GM23248 (cell line): ENCODE measurements at regions not wholly inside any gene's neighbourhood (a gene's known extent, or its start where the extent isn't known, plus 50 kb on each side); places are given as distances from the start of the nearest gene placed in this dataset.

ENCODE experiments used
- DNase-seq: peaks from one replicate; pipeline ENCODE4 v3.0.0-alpha.2; 2015
- H2AFZ ChIP-seq: fragments of 200-600 bp; sonication (generic); 2 replicates; pipeline ENCODE4 v1.6.1; 2016; ENCODE audit warnings: antibody characterized with exemption
- H3F3A ChIP-seq: fragments of 200-600 bp; sonication (generic); 2 replicates; pipeline ENCODE4 v1.6.1; 2016; ENCODE audit warnings: mild to moderate bottlenecking, antibody characterized with exemption, mixed run types; ENCODE audit not compliant: insufficient read depth
- H3K27ac ChIP-seq: fragments of 200-600 bp; sonication (generic); 2 replicates; pipeline ENCODE4 v1.5.1; 2016; ENCODE audit warnings: mild to moderate bottlenecking
- H3K27me3 ChIP-seq: fragments of 200-600 bp; sonication (generic); replicated peaks from 2 replicates; pipeline ENCODE4 v1.6.1; 2016; ENCODE audit warnings: mild to moderate bottlenecking; ENCODE audit not compliant: insufficient read depth
- H3K36me3 ChIP-seq: fragments of 200-600 bp; sonication (generic); 2 replicates; pipeline ENCODE4 v1.6.1; 2016; ENCODE audit warnings: low read depth, mild to moderate bottlenecking
- H3K4me1 ChIP-seq: fragments of 200-600 bp; sonication (generic); 2 replicates; pipeline ENCODE4 v1.6.1; 2016; ENCODE audit warnings: mild to moderate bottlenecking; ENCODE audit not compliant: insufficient read depth
- H3K4me2 ChIP-seq: fragments of 200-600 bp; sonication (generic); one replicate; pipeline ENCODE4 v1.6.1; 2016; ENCODE audit warnings: mild to moderate bottlenecking; ENCODE audit not compliant: unreplicated experiment
- H3K4me3 ChIP-seq: fragments of 200-600 bp; sonication (generic); 2 replicates; pipeline ENCODE4 v1.5.1; 2016; ENCODE audit warnings: mild to moderate bottlenecking
- H3K79me2 ChIP-seq: fragments of 200-600 bp; sonication (generic); 2 replicates; pipeline ENCODE4 v1.6.1; 2016; ENCODE audit warnings: mild to moderate bottlenecking; ENCODE audit not compliant: insufficient read depth
- H3K9ac ChIP-seq: fragments of 200-600 bp; sonication (generic); 2 replicates; pipeline ENCODE4 v1.6.1; 2016; ENCODE audit warnings: mild to moderate bottlenecking
- H3K9me2 ChIP-seq: fragments of 200-600 bp; sonication (generic); 2 replicates; pipeline ENCODE4 v1.6.1; 2016; ENCODE audit warnings: mixed run types, mild to moderate bottlenecking, moderate library complexity; ENCODE audit not compliant: insufficient read depth
- H3K9me3 ChIP-seq: fragments of 200-600 bp; sonication (generic); one replicate; pipeline ENCODE4 v1.6.1; 2017; ENCODE audit warnings: low read depth
- H4K20me1 ChIP-seq: fragments of 200-600 bp; sonication (generic); 2 replicates; pipeline ENCODE4 v1.6.0; 2016; ENCODE audit not compliant: insufficient read depth
- EZH2 ChIP-seq: fragments of 200-600 bp; sonication (generic); IDR thresholded peaks from 2 replicates; pipeline ENCODE4 v1.6.1; 2018; ENCODE audit warnings: antibody characterized with exemption, mild to moderate bottlenecking; ENCODE audit not compliant: insufficient read depth, poor library complexity, severe bottlenecking
- EZH2phosphoT487 ChIP-seq: fragments of 200-600 bp; sonication (generic); IDR thresholded peaks from 2 replicates; pipeline ENCODE4 v1.6.1; 2018; ENCODE audit warnings: antibody characterized with exemption, moderate library complexity, mild to moderate bottlenecking, low read depth; ENCODE audit not compliant: insufficient read depth
- WGBS, 2 experiments: methylation state at CpG; one replicate each; pipeline ENCODE4 v1.1.6; 2015 to 2017; ENCODE audit warnings: low lambda C conversion rate in 2 of 2, low coverage in 1 of 2; ENCODE audit errors: missing lambda C conversion rate in 2 of 2; 5-methylcytosine and 5-hydroxymethylcytosine counted together
- in situ Hi-C: fragments of 300-500 bp; cut with MboI; formaldehyde crosslinking; loops from 2 replicates; pipeline ENCODE4 v1.15.0; 2020

DNA sequence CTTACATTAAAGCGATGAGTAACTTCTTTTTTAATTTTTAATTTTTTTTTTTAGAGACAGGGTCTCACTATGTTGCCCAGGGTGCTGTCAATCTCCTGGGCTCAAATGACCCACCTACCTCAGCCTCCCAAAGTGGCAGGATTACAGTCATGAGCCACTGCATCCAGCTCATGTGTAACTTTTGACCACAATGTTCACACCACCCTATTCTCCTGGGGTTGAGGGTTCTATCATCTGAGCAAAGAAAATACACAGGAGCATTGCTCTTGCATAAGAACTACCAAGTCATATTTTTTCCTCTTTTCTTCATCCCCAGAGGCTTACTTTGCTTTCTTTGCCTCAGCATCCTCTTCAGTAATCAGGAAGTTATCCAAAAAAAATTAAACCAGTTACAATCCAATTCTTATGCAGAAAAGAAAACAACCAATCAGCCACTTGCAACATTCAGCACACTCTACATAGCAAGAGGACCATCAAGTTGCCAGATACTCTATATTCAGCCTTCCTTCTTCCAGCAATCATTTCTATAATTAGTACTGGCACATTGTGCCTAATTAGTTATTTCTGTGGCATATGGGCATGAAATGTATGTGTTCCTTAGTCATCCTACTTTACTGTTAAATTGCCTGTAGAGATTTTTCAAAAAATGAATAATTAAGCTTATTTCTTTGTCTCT, 345.6 kb downstream of the AKAIN1 start:
- DNase-seq, result no peak
- Histone ChIP-seq H3K4me1 (no peaks in the 10 kb centered on the region), H3K4me2 (no peak overlapping the region), H4K20me1 (no peaks in the 10 kb centered on the region), H3F3A (no peaks in the 10 kb centered on the region), H3K27me3 (no peaks in the 10 kb centered on the region), H3K9me3 (no peaks in the 10 kb centered on the region), H2AFZ (no peak overlapping the region), H3K36me3 (no peaks in the 10 kb centered on the region), H3K27ac (no peak overlapping the region), H3K9ac (no peak overlapping the region), H3K4me3 (no peak overlapping the region), H3K9me2 (no peaks in the 10 kb centered on the region), H3K79me2 (no peaks in the 10 kb centered on the region)
- 53 to 75% methylated on average over 1 of the region's 1 CpG for WGBS, 2 experiments
- TF ChIP-seq EZH2, result no peak
- TF ChIP-seq EZH2phosphoT487, result no peak
- in situ Hi-C loops, result no loop called here

DNA sequence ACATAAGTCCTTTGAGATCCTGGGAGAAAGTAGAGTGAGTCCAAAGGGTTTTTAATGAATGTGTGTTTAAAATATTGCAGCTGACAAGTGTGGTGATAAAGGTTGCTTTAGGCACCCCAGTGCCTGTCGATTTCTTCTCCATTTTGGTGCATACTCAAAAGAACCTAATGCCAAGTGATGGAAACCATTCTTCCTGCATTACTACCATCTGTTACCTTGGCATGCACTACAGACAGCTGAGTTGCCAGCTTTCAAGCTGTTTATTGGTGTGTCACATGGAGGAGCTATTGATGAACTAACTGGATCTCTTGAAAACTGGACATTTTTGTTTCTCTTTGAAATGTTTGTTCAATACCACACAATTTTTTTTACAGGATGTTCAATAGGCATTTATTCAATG, 350.0 kb downstream of the AKAIN1 start:
- H3K4me2 ChIP-seq, result no peak overlapping the region
- H3K9me3 ChIP-seq, result no peaks in the 10 kb centered on the region
- no peaks in the 10 kb centered on the region for H3K4me1 ChIP-seq
- TF ChIP-seq EZH2 (no peak), EZH2phosphoT487 (no peak)
- no peak overlapping the region for H3K4me3 ChIP-seq
- WGBS, 2 experiments, result 10 to 21% methylated on average over 1 of the region's 1 CpG
- no peak overlapping the region for H3K9ac ChIP-seq
- no peaks in the 10 kb centered on the region for H3K9me2 ChIP-seq
- DNase-seq, result no peak
- no peak overlapping the region for H3K27ac ChIP-seq
- no peaks in the 10 kb centered on the region for H3K36me3 ChIP-seq
- H3K79me2 ChIP-seq, result no peaks in the 10 kb centered on the region
- H3F3A ChIP-seq, result no peaks in the 10 kb centered on the region
- H3K27me3 ChIP-seq, result no peaks in the 10 kb centered on the region
- H4K20me1 ChIP-seq, result no peaks in the 10 kb centered on the region
- no peak overlapping the region for H2AFZ ChIP-seq
- in situ Hi-C loops, result no loop called here

- no peak overlapping the region for H3K4me2 ChIP-seq
- H3K27me3 ChIP-seq, result no peaks in the 10 kb centered on the region
- H2AFZ ChIP-seq, result no peak overlapping the region
- H3K9ac ChIP-seq, result no peak overlapping the region
- H4K20me1 ChIP-seq, result no peaks in the 10 kb centered on the region
- H3K4me3 ChIP-seq, result no peak overlapping the region
- 4 to 11% methylated on average over 3 of the region's 3 CpGs for WGBS, 2 experiments
- no peak for DNase-seq
- no peaks in the 10 kb centered on the region for H3K9me3 ChIP-seq
- H3K36me3 ChIP-seq, result no peaks in the 10 kb centered on the region
- H3K9me2 ChIP-seq, result no peaks in the 10 kb centered on the region
- H3F3A ChIP-seq, result no peaks in the 10 kb centered on the region
- TF ChIP-seq EZH2 (no peak), EZH2phosphoT487 (no peak)
- H3K27ac ChIP-seq, result no peak overlapping the region
- no peaks in the 10 kb centered on the region for H3K4me1 ChIP-seq
- H3K79me2 ChIP-seq, result no peaks in the 10 kb centered on the region
- in situ Hi-C loops, result no loop called here
These were observed 352.7 kb downstream of the AKAIN1 start for GRCh38 chr18:4844320-4844719.

DNA sequence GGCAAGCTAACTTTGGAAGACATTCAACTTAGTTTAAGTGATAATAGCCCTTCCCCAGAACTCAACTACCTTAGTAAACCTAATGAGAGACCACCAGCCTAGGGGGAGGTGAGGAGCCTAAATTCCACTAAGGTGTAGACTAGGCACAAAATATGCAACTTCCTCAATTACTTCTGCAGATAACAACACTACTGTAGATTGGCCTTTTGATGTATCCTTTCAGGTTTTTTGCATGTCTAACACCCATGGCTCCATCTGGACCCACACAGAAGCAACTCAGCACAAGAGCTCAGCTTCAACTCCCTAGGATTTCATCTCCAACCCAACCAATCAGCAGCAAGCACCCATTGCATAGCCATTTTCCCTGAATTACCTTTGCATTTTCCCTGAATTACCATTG, 353.3 kb downstream of the AKAIN1 start:
- H3K4me3 ChIP-seq, result no peak overlapping the region
- no peak for DNase-seq
- H3K9me2 ChIP-seq, result no peaks in the 10 kb centered on the region
- H3K36me3 ChIP-seq, result no peaks in the 10 kb centered on the region
- no peaks in the 10 kb centered on the region for H3K4me1 ChIP-seq
- H3K9me3 ChIP-seq, result no peaks in the 10 kb centered on the region
- no peaks in the 10 kb centered on the region for H3K79me2 ChIP-seq
- H4K20me1 ChIP-seq, result no peaks in the 10 kb centered on the region
- TF ChIP-seq EZH2phosphoT487 (no peak), EZH2 (no peak)
- in situ Hi-C loops, result no loop called here
- H3F3A ChIP-seq, result no peaks in the 10 kb centered on the region
- H3K27ac ChIP-seq, result no peak overlapping the region
- no peak overlapping the region for H2AFZ ChIP-seq
- H3K27me3 ChIP-seq, result no peaks in the 10 kb centered on the region
- no peak overlapping the region for H3K9ac ChIP-seq
- no peak overlapping the region for H3K4me2 ChIP-seq

DNA sequence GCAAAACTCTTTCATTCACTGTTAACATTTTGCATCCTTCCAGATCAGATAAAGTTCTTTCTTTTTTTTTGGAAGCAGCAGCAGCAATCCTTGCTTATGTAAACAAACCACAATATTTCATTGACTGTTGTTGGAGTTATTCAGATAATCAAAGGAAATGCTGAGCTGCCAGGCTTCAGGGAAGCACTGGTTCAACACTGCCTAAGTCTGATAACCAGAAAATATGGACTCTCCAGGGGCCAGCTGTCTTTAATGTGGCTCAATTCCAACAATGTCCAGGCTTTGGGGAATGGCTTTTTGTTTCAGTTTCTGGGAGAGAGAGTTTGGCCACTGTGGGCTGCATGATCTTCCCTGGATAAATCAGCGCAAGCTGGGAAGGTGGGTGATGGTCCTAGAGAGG, 354.3 kb downstream of the AKAIN1 start:
- no peaks in the 10 kb centered on the region for H3K27me3 ChIP-seq
- no peaks in the 10 kb centered on the region for H3K4me1 ChIP-seq
- no peaks in the 10 kb centered on the region for H3K36me3 ChIP-seq
- no peaks in the 10 kb centered on the region for H3K9me3 ChIP-seq
- no peak overlapping the region for H3K4me3 ChIP-seq
- H4K20me1 ChIP-seq, result no peaks in the 10 kb centered on the region
- no peaks in the 10 kb centered on the region for H3K9me2 ChIP-seq
- no peak overlapping the region for H3K4me2 ChIP-seq
- DNase-seq, result no peak
- in situ Hi-C loops, result no loop called here
- TF ChIP-seq EZH2 (no peak), EZH2phosphoT487 (no peak)
- WGBS, 2 experiments, result 0 to 9% methylated on average over 1 of the region's 1 CpG
- no peaks in the 10 kb centered on the region for H3F3A ChIP-seq
- H2AFZ ChIP-seq, result no peak overlapping the region
- no peak overlapping the region for H3K9ac ChIP-seq
- H3K79me2 ChIP-seq, result no peaks in the 10 kb centered on the region
- no peak overlapping the region for H3K27ac ChIP-seq
